Embryonic facial prominence (tissue), 1 donor: ENCODE measurements at regions not wholly inside any gene's neighbourhood (a gene's known extent, or its start where the extent isn't known, plus 50 kb on each side); places are given as distances from the start of the nearest gene placed in this dataset.

Source experiments
- DNase-seq: peaks from one replicate; pipeline ENCODE4 v3.0.0-alpha.2; 2016; ENCODE audit errors: extremely low spot score

- no peak for DNase-seq
Observed at GRCh38 chr5:167011196-167011595, 1280.2 kb upstream of the WWC1 start.

GRCh38 chr5:167012123-167013034, 1279.1 kb upstream of the WWC1 start:
- DNase-seq = no peak

GRCh38 chr5:167014401-167015056, 1276.9 kb upstream of the WWC1 start:
- DNase-seq = no peak

GRCh38 chr5:167020418-167020817, 1271.0 kb upstream of the WWC1 start:
- DNase-seq = no peak

- no peak for DNase-seq
Observed at GRCh38 chr5:167029488-167029887, 1262.0 kb upstream of the WWC1 start.

- no peak for DNase-seq
Observed at GRCh38 chr5:167030500-167031120, 1260.8 kb upstream of the WWC1 start.

GRCh38 chr5:167036585-167036984, 1254.9 kb upstream of the WWC1 start:
- DNase-seq = no peak

GRCh38 chr5:167049043-167049663, 1242.3 kb upstream of the WWC1 start:
- DNase-seq = no peak

GRCh38 chr5:167049771-167050567, 1241.5 kb upstream of the WWC1 start:
- no peak for DNase-seq

GRCh38 chr5:167050568-167051401, 1240.7 kb upstream of the WWC1 start:
- no peak for DNase-seq

- no peak for DNase-seq
Observed at GRCh38 chr5:167051402-167051768, 1240.1 kb upstream of the WWC1 start.

- no peak for DNase-seq
Observed at GRCh38 chr5:167052791-167053190, 1238.7 kb upstream of the WWC1 start.

- no peak for DNase-seq
Observed at GRCh38 chr5:167057665-167058064, 1233.8 kb upstream of the WWC1 start.

GRCh38 chr5:167061695-167062094, 1229.8 kb upstream of the WWC1 start:
- DNase-seq = no peak

- DNase-seq = no peak
Observed at GRCh38 chr5:167063116-167063515, 1228.3 kb upstream of the WWC1 start.

GRCh38 chr5:167063788-167064187, 1227.7 kb upstream of the WWC1 start:
- no peak for DNase-seq

- no peak for DNase-seq
Observed at GRCh38 chr5:167064198-167064776, 1227.2 kb upstream of the WWC1 start.

- DNase-seq = no peak
Observed at GRCh38 chr5:167065794-167066193, 1225.7 kb upstream of the WWC1 start.

GRCh38 chr5:167071981-167072610, 1219.3 kb upstream of the WWC1 start:
- no peak for DNase-seq

GRCh38 chr5:167081561-167081960, 1209.9 kb upstream of the WWC1 start:
- no peak for DNase-seq
